Common myeloid progenitor, CD34-positive (primary cell): ENCODE measurements at regions not wholly inside any gene's neighbourhood (a gene's known extent, or its start where the extent isn't known, plus 50 kb on each side); places are given as distances from the start of the nearest gene placed in this dataset.

Experiments
- CTCF ChIA-PET: fragments of 350-600 bp; sonication (Branson Sonifier 250); formaldehyde crosslinking; loops from one replicate; lab custom pipeline; 2021; ENCODE audit warnings: antibody characterized with exemption; lab: Charles Lee
- POLR2A ChIA-PET: fragments of 350-600 bp; sonication (Branson Sonifier 250); formaldehyde crosslinking; loops from one replicate; lab custom pipeline; 2021; ENCODE audit warnings: antibody characterized with exemption; lab: Charles Lee
- DNase-seq, 3 donors: peaks; one replicate each; pipeline versions ENCODE4 v3.0.0 to v3.0.0-alpha.2; 2013
- H3K27ac ChIP-seq, 2 experiments: 1 replicate in 1 of 2; 2 replicates in 1 of 2; pipeline ENCODE4 v1.7.0; 2013; ENCODE audit warnings: inconsistent platforms in 2 of 2, low read length in 2 of 2, mild to moderate bottlenecking in 2 of 2, low read depth in 1 of 2, moderate library complexity in 1 of 2; ENCODE audit not compliant: severe bottlenecking in 2 of 2, insufficient read depth in 1 of 2, poor library complexity in 1 of 2
- H3K27me3 ChIP-seq, 5 experiments: replicated peaks in 2 of 5; 1 replicate in 3 of 5; 2 replicates in 2 of 5; pipeline versions ENCODE4 v1.6.1 to v1.7.0; 2013; ENCODE audit warnings: low read length in 4 of 5, mild to moderate bottlenecking in 2 of 5, moderate library complexity in 2 of 5, inconsistent platforms in 1 of 5; ENCODE audit not compliant: insufficient read depth in 5 of 5, control insufficient read depth in 4 of 5
- H3K36me3 ChIP-seq, 4 experiments: 1 replicate in 2 of 4; 2 replicates in 2 of 4; pipeline versions ENCODE4 v1.6.1 to v1.7.0; 2013; ENCODE audit warnings: low read length in 3 of 4, control low read depth in 1 of 4, mild to moderate bottlenecking in 1 of 4; ENCODE audit not compliant: control insufficient read depth in 4 of 4, insufficient read depth in 4 of 4
- H3K4me1 ChIP-seq, 4 experiments: 1 replicate in 3 of 4; 2 replicates in 1 of 4; pipeline versions ENCODE4 v1.6.1 to v1.7.1; 2013; ENCODE audit warnings: low read length in 3 of 4, mild to moderate bottlenecking in 3 of 4, control low read depth in 1 of 4, inconsistent platforms in 1 of 4, moderate library complexity in 1 of 4; ENCODE audit not compliant: control insufficient read depth in 4 of 4, insufficient read depth in 4 of 4; ENCODE audit errors: control extremely low read depth in 1 of 4
- H3K4me3 ChIP-seq, 7 experiments: 1 replicate in 4 of 7; 2 replicates in 3 of 7; pipeline versions ENCODE4 v1.5.1 to v1.7.0; 2013; ENCODE audit warnings: mild to moderate bottlenecking in 7 of 7, low read length in 6 of 7, moderate library complexity in 6 of 7, inconsistent platforms in 2 of 7, low read depth in 2 of 7, control low read depth in 1 of 7; ENCODE audit not compliant: insufficient read depth in 4 of 7, control insufficient read depth in 1 of 7; ENCODE audit errors: extremely low read depth in 1 of 7
- H3K9me3 ChIP-seq, 5 experiments: 1 replicate in 4 of 5; 2 replicates in 1 of 5; pipeline versions ENCODE4 v1.6.1 to v1.7.1; 2013; ENCODE audit warnings: low read length in 4 of 5, mild to moderate bottlenecking in 2 of 5, inconsistent platforms in 1 of 5, low read depth in 1 of 5, moderate library complexity in 1 of 5; ENCODE audit not compliant: control insufficient read depth in 4 of 5, insufficient read depth in 2 of 5; ENCODE audit errors: control extremely low read depth in 1 of 5
- WGBS: methylation state at CpG from one replicate; pipeline ENCODE4 v1.1.5; 2013; ENCODE audit not compliant: insufficient coverage; 5-methylcytosine and 5-hydroxymethylcytosine counted together

DNA sequence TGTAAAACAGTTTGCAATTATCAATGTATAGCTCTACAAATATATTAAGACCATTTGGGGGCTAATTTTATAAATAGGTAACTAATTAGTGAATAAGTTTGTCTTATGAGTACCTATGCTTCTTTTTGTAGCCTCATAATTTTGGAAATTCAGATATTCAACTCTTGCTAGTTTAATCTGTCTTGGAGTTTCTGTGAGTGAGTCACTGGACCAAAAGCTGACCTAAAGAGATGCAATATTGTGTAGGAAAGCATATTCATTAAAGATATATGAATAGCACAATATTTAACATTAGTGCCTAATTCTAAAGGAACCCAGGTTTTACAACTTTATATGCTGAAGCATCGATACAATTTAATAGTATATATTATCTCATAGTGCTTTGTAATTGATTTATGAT, 161.3 kb upstream of the PCDH18 start:
- Histone ChIP-seq H3K27me3 (no peaks in the 10 kb centered on the region), H3K4me1 (no peaks in the 10 kb centered on the region), H3K36me3 (no peaks in the 10 kb centered on the region), H3K4me3 (no peak overlapping the region), H3K27ac (no peak overlapping the region), H3K9me3 (no peaks in the 10 kb centered on the region)
- WGBS: no CpG with 5 or more reads among the region's 1 CpG
- DNase-seq: no peak
- CTCF ChIA-PET: no interaction called here
- POLR2A ChIA-PET: no interaction called here

DNA sequence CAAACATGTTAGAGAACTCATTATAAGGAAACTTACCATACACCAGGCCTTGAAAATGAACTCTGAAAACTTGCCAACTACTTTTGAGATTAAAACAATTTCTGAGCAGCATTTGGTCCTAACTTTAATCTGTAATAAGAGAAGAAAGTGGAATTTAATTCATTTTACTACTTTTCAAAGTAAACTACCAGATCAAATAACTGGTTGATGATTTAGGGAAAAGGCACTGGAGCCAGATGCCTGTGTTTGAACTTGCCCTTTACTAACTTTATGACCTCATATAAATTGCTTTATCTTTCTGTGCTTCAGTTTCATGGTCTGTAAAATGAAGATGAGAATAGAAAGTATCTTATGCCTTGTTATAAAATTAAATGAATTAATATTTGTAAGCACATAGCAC, 159.9 kb upstream of the PCDH18 start:
- no peak overlapping the region for H3K27ac ChIP-seq
- POLR2A ChIA-PET: no interaction called here
- CTCF ChIA-PET: no interaction called here

DNA sequence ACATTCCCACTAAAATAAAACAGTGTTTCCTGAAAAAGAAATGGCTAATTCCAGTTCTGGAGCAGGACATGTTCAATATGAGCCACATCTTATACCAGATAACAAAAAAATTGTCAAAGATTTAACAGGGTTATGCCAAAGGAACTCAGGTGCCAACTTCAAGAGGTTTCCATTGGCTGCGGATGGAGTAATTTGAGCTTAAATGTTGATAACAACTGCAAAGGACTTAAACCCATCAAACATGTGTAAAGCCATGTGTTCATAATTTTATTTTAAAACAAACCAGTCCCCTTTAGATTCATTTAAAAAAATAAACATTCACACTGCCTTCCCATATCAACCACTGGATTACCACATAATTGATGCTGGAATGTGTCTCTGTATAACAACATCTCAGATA, 156.4 kb upstream of the PCDH18 start:
- H3K27ac ChIP-seq: no peak overlapping the region
- CTCF ChIA-PET: no interaction called here
- H3K27me3 ChIP-seq: no peaks in the 10 kb centered on the region
- WGBS: no CpG with 5 or more reads among the region's 1 CpG
- no peaks in the 10 kb centered on the region for H3K4me1 ChIP-seq
- no peaks in the 10 kb centered on the region for H3K9me3 ChIP-seq
- no peak for DNase-seq
- POLR2A ChIA-PET: no interaction called here
- H3K4me3 ChIP-seq: no peak overlapping the region
- no peaks in the 10 kb centered on the region for H3K36me3 ChIP-seq

More for the DNA sequence above, 159.9 kb upstream of the PCDH18 start:
- no peak for DNase-seq
- Histone ChIP-seq H3K36me3 (no peaks in the 10 kb centered on the region), H3K4me3 (no peak overlapping the region), H3K27me3 (no peaks in the 10 kb centered on the region), H3K4me1 (no peaks in the 10 kb centered on the region), H3K9me3 (no peaks in the 10 kb centered on the region)

DNA sequence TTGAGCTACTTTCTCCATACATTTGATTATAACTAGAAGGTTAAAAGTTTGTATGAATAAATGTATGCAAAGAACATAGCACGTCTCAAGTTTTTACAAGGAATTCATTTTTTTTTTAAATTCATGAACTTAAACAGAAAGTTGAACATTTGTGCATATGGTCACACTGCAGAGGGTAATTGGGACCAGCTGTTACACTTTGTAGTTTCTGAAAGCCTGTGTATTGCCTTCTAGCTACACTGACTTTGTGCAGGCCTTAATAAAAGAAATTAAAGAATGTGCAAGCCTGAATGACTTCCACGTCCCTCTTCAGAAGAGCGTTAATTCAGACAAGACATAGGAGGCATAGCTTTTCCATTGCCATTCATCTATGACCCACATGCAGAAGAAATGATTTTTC, 153.1 kb upstream of the PCDH18 start:
- ChIA-PET POLR2A (no interaction called here), CTCF (no interaction called here)
- WGBS: 83% methylated on average over 2 of the region's 3 CpGs
- H3K27me3 ChIP-seq: no peaks in the 10 kb centered on the region
- no peaks in the 10 kb centered on the region for H3K9me3 ChIP-seq
- no peak overlapping the region for H3K27ac ChIP-seq
- no peaks in the 10 kb centered on the region for H3K36me3 ChIP-seq
- no peak for DNase-seq
- no peaks in the 10 kb centered on the region for H3K4me1 ChIP-seq
- H3K4me3 ChIP-seq: no peak overlapping the region

DNA sequence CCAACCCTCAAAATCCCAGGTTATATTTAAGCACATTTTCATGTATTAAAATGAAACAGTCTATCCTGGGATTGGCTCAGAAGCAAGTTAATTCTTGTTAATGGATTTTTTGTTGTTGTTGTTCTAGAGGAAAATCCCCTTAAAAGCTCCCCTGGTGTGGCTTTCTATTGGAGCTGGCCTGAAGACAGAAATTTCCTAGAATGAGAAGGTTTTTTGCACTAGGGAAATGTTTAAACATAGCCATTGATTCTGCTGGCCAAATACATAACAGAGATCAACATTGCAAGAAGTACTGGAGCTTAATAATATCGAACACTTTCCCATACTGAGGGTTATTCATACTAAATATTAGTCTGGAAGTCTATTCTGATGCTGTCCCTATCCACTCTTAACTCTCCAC, 148.8 kb upstream of the PCDH18 start:
- Histone ChIP-seq H3K4me1 (no peaks in the 10 kb centered on the region), H3K9me3 (no peaks in the 10 kb centered on the region), H3K27ac (no peak overlapping the region), H3K4me3 (no peak overlapping the region), H3K36me3 (no peaks in the 10 kb centered on the region), H3K27me3 (no peaks in the 10 kb centered on the region)
- WGBS: 100% methylated on average over 1 of the region's 1 CpG
- no peak for DNase-seq
- CTCF ChIA-PET: no interaction called here
- POLR2A ChIA-PET: no interaction called here

DNA sequence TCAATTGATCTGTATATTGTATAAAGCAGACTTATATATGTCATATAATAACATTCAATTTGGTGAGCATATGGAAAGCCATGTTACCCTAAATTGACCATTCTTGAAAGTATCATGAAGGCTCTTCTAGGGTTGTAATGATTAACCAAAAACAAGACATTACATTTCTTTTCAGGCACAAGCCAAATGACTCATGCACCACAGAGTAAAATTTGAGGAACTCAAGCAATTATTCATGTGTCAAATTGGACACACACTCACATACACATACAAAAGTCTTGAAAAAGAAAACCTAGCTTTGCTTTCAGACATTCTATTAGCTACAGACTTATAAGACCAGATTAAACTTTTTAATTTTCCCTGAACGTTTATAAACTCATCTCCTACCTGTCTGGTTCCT, 146.5 kb upstream of the PCDH18 start:
- WGBS: no CpG with 5 or more reads among the region's 1 CpG
- Histone ChIP-seq H3K27me3 (no peaks in the 10 kb centered on the region), H3K27ac (no peak overlapping the region), H3K4me1 (no peaks in the 10 kb centered on the region), H3K36me3 (no peaks in the 10 kb centered on the region), H3K9me3 (no peaks in the 10 kb centered on the region), H3K4me3 (no peak overlapping the region)
- no peak for DNase-seq
- CTCF ChIA-PET: no interaction called here
- POLR2A ChIA-PET: no interaction called here

DNA sequence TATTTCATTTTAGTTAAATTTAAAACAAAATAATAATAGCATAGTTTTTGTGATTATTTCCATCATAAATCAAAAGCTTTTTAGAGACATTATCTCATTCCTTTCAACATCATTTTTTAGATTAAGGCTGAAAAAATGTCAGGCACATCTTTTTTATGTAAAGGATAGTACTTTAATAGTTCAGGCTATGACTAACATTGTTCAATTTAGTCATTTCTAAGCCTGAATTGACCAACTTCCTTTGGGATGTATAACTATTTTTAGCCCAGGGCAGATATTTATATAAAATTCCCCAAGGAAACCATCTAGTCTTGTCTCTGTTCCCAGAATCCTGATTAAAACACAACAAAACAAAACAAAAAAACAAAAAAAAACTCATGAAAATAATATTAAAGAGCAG, 145.6 kb upstream of the PCDH18 start:
- DNase-seq: no peak
- Histone ChIP-seq H3K36me3 (no peaks in the 10 kb centered on the region), H3K4me1 (no peaks in the 10 kb centered on the region), H3K27ac (no peak overlapping the region), H3K27me3 (no peaks in the 10 kb centered on the region), H3K9me3 (no peaks in the 10 kb centered on the region), H3K4me3 (no peak overlapping the region)
- ChIA-PET POLR2A (no interaction called here), CTCF (no interaction called here)
